Fibroblast of lung (primary cell): ENCODE measurements at regions not wholly inside any gene's neighbourhood (a gene's known extent, or its start where the extent isn't known, plus 50 kb on each side); places are given as distances from the start of the nearest gene placed in this dataset.

ENCODE experiments used
- DNase-seq, 2 donors: peaks; one replicate each; pipeline versions ENCODE4 v3.0.0 to v3.0.0-alpha.2; 2010; ENCODE audit warnings: low read depth in 2 of 2
- H2AFZ ChIP-seq: 2 replicates; pipeline ENCODE4 v1.5.1; 2012; ENCODE audit warnings: low read length, control low read depth, inconsistent platforms
- H3K27ac ChIP-seq: 2 replicates; pipeline ENCODE4 v1.5.1; 2011; ENCODE audit warnings: low read length, control low read depth; ENCODE audit not compliant: insufficient read depth
- H3K27me3 ChIP-seq: 2 replicates; pipeline ENCODE4 v1.5.1; 2011; ENCODE audit warnings: mild to moderate bottlenecking, low read length; ENCODE audit not compliant: control insufficient read depth, insufficient read depth
- H3K36me3 ChIP-seq: 2 replicates; pipeline ENCODE4 v1.5.1; 2011; ENCODE audit warnings: low read length; ENCODE audit not compliant: control insufficient read depth, insufficient read depth
- H3K4me1 ChIP-seq: 2 replicates; pipeline ENCODE4 v1.5.1; 2011; ENCODE audit warnings: low read length; ENCODE audit not compliant: control insufficient read depth, insufficient read depth; ENCODE audit errors: extremely low read depth
- H3K4me2 ChIP-seq: 2 replicates; pipeline ENCODE4 v1.5.1; 2011; ENCODE audit warnings: low read length, control low read depth; ENCODE audit not compliant: insufficient read depth; ENCODE audit errors: extremely low read depth
- H3K4me3 ChIP-seq, 4 experiments: fragments of 200-600 bp in 1 of 4; sonication (generic) in 1 of 4; replicated peaks in 1 of 4; 2 replicates each; pipeline ENCODE4 v1.5.1; 2011 to 2016; ENCODE audit warnings: low read length in 4 of 4, low read depth in 3 of 4, mild to moderate bottlenecking in 3 of 4, control low read depth in 2 of 4, inconsistent platforms in 1 of 4, mixed read lengths in 1 of 4; ENCODE audit not compliant: insufficient read depth in 1 of 4; ENCODE audit errors: control extremely low read depth in 1 of 4
- H3K79me2 ChIP-seq: 2 replicates; pipeline ENCODE4 v1.5.1; 2012; ENCODE audit warnings: mild to moderate bottlenecking, low read length, inconsistent platforms; ENCODE audit not compliant: control insufficient read depth, insufficient read depth
- H3K9ac ChIP-seq: 2 replicates; pipeline ENCODE4 v1.5.1; 2011; ENCODE audit warnings: mild to moderate bottlenecking, low read length, control low read depth; ENCODE audit not compliant: insufficient read depth
- H3K9me3 ChIP-seq: 2 replicates; pipeline ENCODE4 v1.5.1; 2012; ENCODE audit warnings: low read depth, low read length; ENCODE audit not compliant: control insufficient read depth, insufficient read depth
- H4K20me1 ChIP-seq: 2 replicates; pipeline ENCODE4 v1.5.1; 2011; ENCODE audit warnings: low read length; ENCODE audit not compliant: control insufficient read depth, insufficient read depth; ENCODE audit errors: extremely low read depth
- EZH2 ChIP-seq: IDR thresholded peaks from 2 replicates; pipeline ENCODE4 v1.5.1; 2012; ENCODE audit warnings: low read length, control low read depth, mild to moderate bottlenecking; ENCODE audit errors: missing control alignments
- TF ChIP-seq, protein P1 (sequence below), 2 donors: IDR thresholded peaks in 1 of 2; conservative IDR thresholded peaks in 1 of 2; 1 replicate in 1 of 2; 2 replicates in 1 of 2; pipeline ENCODE4 v1.5.1; 2011 to 2012; ENCODE audit warnings: low read length in 2 of 2, control low read depth in 1 of 2, inconsistent platforms in 1 of 2, low read depth in 1 of 2, mild to moderate bottlenecking in 1 of 2

DNA sequence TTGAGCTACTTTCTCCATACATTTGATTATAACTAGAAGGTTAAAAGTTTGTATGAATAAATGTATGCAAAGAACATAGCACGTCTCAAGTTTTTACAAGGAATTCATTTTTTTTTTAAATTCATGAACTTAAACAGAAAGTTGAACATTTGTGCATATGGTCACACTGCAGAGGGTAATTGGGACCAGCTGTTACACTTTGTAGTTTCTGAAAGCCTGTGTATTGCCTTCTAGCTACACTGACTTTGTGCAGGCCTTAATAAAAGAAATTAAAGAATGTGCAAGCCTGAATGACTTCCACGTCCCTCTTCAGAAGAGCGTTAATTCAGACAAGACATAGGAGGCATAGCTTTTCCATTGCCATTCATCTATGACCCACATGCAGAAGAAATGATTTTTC is 153.1 kb upstream of the PCDH18 start:
- Histone ChIP-seq H2AFZ (no peak overlapping the region), H3K4me3 (no peak overlapping the region), H3K27me3 (no peaks in the 10 kb centered on the region), H3K4me1 (peaks cover 2% of the 10 kb centered on the region), H3K27ac (no peak overlapping the region), H3K36me3 (no peaks in the 10 kb centered on the region), H3K79me2 (no peaks in the 10 kb centered on the region), H3K4me2 (no peak overlapping the region), H3K9ac (no peak overlapping the region), H3K9me3 (no peaks in the 10 kb centered on the region), H4K20me1 (no peaks in the 10 kb centered on the region)
- peak; percentile 11 to 65 for DNase-seq
- TF ChIP-seq, protein P1, sequence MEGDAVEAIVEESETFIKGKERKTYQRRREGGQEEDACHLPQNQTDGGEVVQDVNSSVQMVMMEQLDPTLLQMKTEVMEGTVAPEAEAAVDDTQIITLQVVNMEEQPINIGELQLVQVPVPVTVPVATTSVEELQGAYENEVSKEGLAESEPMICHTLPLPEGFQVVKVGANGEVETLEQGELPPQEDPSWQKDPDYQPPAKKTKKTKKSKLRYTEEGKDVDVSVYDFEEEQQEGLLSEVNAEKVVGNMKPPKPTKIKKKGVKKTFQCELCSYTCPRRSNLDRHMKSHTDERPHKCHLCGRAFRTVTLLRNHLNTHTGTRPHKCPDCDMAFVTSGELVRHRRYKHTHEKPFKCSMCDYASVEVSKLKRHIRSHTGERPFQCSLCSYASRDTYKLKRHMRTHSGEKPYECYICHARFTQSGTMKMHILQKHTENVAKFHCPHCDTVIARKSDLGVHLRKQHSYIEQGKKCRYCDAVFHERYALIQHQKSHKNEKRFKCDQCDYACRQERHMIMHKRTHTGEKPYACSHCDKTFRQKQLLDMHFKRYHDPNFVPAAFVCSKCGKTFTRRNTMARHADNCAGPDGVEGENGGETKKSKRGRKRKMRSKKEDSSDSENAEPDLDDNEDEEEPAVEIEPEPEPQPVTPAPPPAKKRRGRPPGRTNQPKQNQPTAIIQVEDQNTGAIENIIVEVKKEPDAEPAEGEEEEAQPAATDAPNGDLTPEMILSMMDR (conservative IDR thresholded peaks at IDR 0.05 in 1 of 2, IDR thresholded peaks at IDR 0.05 in 1 of 2; ENCODE audit: low read depth in 1 of 2, low read length in 2 of 2): no peak
- TF ChIP-seq EZH2: no peak

DNA sequence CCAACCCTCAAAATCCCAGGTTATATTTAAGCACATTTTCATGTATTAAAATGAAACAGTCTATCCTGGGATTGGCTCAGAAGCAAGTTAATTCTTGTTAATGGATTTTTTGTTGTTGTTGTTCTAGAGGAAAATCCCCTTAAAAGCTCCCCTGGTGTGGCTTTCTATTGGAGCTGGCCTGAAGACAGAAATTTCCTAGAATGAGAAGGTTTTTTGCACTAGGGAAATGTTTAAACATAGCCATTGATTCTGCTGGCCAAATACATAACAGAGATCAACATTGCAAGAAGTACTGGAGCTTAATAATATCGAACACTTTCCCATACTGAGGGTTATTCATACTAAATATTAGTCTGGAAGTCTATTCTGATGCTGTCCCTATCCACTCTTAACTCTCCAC is 148.8 kb upstream of the PCDH18 start:
- Histone ChIP-seq H3K4me2 (no peak overlapping the region), H3K4me1 (peaks cover 4% of the 10 kb centered on the region), H3K9me3 (no peaks in the 10 kb centered on the region), H3K36me3 (no peaks in the 10 kb centered on the region), H4K20me1 (no peaks in the 10 kb centered on the region), H3K27me3 (no peaks in the 10 kb centered on the region), H2AFZ (no peak overlapping the region), H3K9ac (no peak overlapping the region), H3K27ac (no peak overlapping the region), H3K4me3 (no peak overlapping the region), H3K79me2 (no peaks in the 10 kb centered on the region)
- DNase-seq: no peak
- TF ChIP-seq, protein P1 (conservative IDR thresholded peaks at IDR 0.05 in 1 of 2, IDR thresholded peaks at IDR 0.05 in 1 of 2; ENCODE audit: low read depth in 1 of 2, low read length in 2 of 2): no peak
- no peak for TF ChIP-seq EZH2

DNA sequence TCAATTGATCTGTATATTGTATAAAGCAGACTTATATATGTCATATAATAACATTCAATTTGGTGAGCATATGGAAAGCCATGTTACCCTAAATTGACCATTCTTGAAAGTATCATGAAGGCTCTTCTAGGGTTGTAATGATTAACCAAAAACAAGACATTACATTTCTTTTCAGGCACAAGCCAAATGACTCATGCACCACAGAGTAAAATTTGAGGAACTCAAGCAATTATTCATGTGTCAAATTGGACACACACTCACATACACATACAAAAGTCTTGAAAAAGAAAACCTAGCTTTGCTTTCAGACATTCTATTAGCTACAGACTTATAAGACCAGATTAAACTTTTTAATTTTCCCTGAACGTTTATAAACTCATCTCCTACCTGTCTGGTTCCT is 146.5 kb upstream of the PCDH18 start:
- TF ChIP-seq, protein P1 (conservative IDR thresholded peaks at IDR 0.05 in 1 of 2, IDR thresholded peaks at IDR 0.05 in 1 of 2; ENCODE audit: low read depth in 1 of 2, low read length in 2 of 2): no peak
- TF ChIP-seq EZH2: no peak
- Histone ChIP-seq H4K20me1 (no peaks in the 10 kb centered on the region), H3K9ac (no peak overlapping the region), H3K9me3 (no peaks in the 10 kb centered on the region), H3K79me2 (no peaks in the 10 kb centered on the region), H2AFZ (no peak overlapping the region), H3K36me3 (no peaks in the 10 kb centered on the region), H3K27ac (no peak overlapping the region), H3K27me3 (no peaks in the 10 kb centered on the region), H3K4me1 (peaks cover 2% of the 10 kb centered on the region), H3K4me2 (no peak overlapping the region), H3K4me3 (no peak overlapping the region)
- peak; percentile 81 to 87 for DNase-seq
